Caco-2 (cell line): ENCODE measurements at regions not wholly inside any gene's neighbourhood (a gene's known extent, or its start where the extent isn't known, plus 50 kb on each side); places are given as distances from the start of the nearest gene placed in this dataset.

Source experiments
- BruUV-seq: library from RNA; stranded (reverse); fragments of 400-500 nt; replicated peaks from 2 replicates; lab custom pipeline; 2021; lab: Mats Ljungman, UMichigan
- CTCF ChIA-PET: fragments of 300-600 bp; sonication (Branson Sonifier 250); formaldehyde crosslinking; loops from one replicate; lab custom pipeline; 2022; ENCODE audit warnings: antibody characterized with exemption; lab: Charles Lee
- POLR2A ChIA-PET: fragments of 300-600 bp; sonication (Branson Sonifier 250); formaldehyde crosslinking; loops from one replicate; lab custom pipeline; 2022; ENCODE audit warnings: antibody characterized with exemption; lab: Charles Lee
- DNase-seq, 2 experiments: peaks; one replicate each; pipeline versions ENCODE4 v3.0.0 to v3.0.0-alpha.2; 2020 to 2022
- H3K27me3 ChIP-seq: replicated peaks from 2 replicates; pipeline ENCODE4 v1.6.0; 2011; ENCODE audit warnings: low read length; ENCODE audit not compliant: control insufficient read depth, insufficient read depth
- H3K36me3 ChIP-seq: 2 replicates; pipeline ENCODE4 v1.5.1; 2011; ENCODE audit warnings: low read length; ENCODE audit not compliant: control insufficient read depth, insufficient read depth
- H3K4me1 ChIP-seq: fragments of 250-450 bp; sonication (Bioruptor Pico); 2 replicates; pipeline ENCODE4 v1.5.1; 2020; ENCODE audit warnings: mild to moderate bottlenecking
- H3K4me3 ChIP-seq: 2 replicates; pipeline ENCODE4 v1.5.1; 2011; ENCODE audit warnings: low read depth, mild to moderate bottlenecking, control low read depth, low read length
- H3K9me3 ChIP-seq: fragments of 250-450 bp; sonication (Bioruptor Pico); 2 replicates; pipeline ENCODE4 v1.5.1; 2020; ENCODE audit warnings: mild to moderate bottlenecking, moderate library complexity
- H3K27ac Mint-ChIP-seq: one replicate; pipeline ENCODE4 v1.8.0; 2022; ENCODE audit warnings: mixed read lengths; ENCODE audit not compliant: unreplicated experiment
- H3K27me3 Mint-ChIP-seq: one replicate; pipeline ENCODE4 v1.8.0; 2022; ENCODE audit warnings: mixed read lengths; ENCODE audit not compliant: insufficient read depth, unreplicated experiment
- H3K36me3 Mint-ChIP-seq: one replicate; pipeline ENCODE4 v1.8.0; 2022; ENCODE audit warnings: mild to moderate bottlenecking, mixed read lengths; ENCODE audit not compliant: insufficient read depth, unreplicated experiment
- H3K4me1 Mint-ChIP-seq: one replicate; pipeline ENCODE4 v1.8.0; 2022; ENCODE audit warnings: low read depth, mixed read lengths; ENCODE audit not compliant: unreplicated experiment
- H3K4me3 Mint-ChIP-seq: one replicate; pipeline ENCODE4 v1.8.0; 2022; ENCODE audit warnings: mild to moderate bottlenecking, moderate library complexity, mixed read lengths; ENCODE audit not compliant: unreplicated experiment
- H3K9me3 Mint-ChIP-seq: one replicate; pipeline ENCODE4 v1.8.0; 2022; ENCODE audit warnings: mixed read lengths; ENCODE audit not compliant: unreplicated experiment
- intact Hi-C: fragments of 100-400 bp; cut with micrococcal nuclease; formaldehyde crosslinking; loops from one replicate; pipeline ENCODE4 v1.10.0; 2022; ENCODE audit not compliant: unreplicated experiment
- TF ChIP-seq, protein P1 (sequence below), 2 experiments: fragments of 200-600 bp in 1 of 2; IDR thresholded peaks; 1 replicate in 1 of 2; 2 replicates in 1 of 2; pipeline versions ENCODE4 v1.5.1 to v1.8.0; 2011 to 2022; ENCODE audit warnings: antibody characterized with exemption in 1 of 2, control low read depth in 1 of 2, inconsistent platforms in 1 of 2, low read depth in 1 of 2, low read length in 1 of 2, mild to moderate bottlenecking in 1 of 2, moderate library complexity in 1 of 2; ENCODE audit not compliant: insufficient read depth in 1 of 2, severe bottlenecking in 1 of 2, unreplicated experiment in 1 of 2

DNA sequence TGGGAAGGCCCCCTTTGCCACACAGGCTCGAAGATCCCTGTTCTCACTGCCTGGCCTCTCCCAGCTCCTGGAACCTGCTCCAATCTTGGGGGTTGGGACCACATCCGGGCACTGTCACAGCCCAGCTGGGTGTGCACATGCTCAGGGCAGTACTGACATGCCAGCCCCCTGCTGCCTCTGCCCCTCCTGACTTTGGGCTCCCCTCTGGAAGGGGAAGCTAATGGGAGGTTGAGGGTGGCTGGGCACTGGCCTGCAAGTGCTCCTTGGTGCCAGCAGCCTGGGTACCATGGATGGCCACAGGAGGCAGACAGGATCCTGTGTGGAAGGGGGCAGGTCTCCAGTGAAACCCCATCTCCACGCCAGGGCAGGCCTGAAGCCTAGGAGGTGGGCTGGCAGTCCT, 126.1 kb upstream of the NOL4 start:
- Histone ChIP-seq H3K4me3 (no peak overlapping the region), H3K36me3 (no peaks in the 10 kb centered on the region), H3K9me3 (no peaks in the 10 kb centered on the region), H3K4me1 (no peaks in the 10 kb centered on the region), H3K27me3 (no peaks in the 10 kb centered on the region)
- Mint-ChIP-seq H3K36me3 (no peaks in the 10 kb centered on the region), H3K4me3 (no peak overlapping the region), H3K9me3 (no peaks in the 10 kb centered on the region), H3K27ac (no peak overlapping the region), H3K4me1 (no peaks in the 10 kb centered on the region), H3K27me3 (peaks cover 2% of the 10 kb centered on the region)
- CTCF ChIA-PET: no interaction called here
- DNase-seq: no peak
- no TSS peak for BruUV-seq
- intact Hi-C loops: loop anchor here (5.0 kb wide), 1 partner anchor 432 kb away; no protein-coding TSS in a partner anchor
- TF ChIP-seq, protein P1, sequence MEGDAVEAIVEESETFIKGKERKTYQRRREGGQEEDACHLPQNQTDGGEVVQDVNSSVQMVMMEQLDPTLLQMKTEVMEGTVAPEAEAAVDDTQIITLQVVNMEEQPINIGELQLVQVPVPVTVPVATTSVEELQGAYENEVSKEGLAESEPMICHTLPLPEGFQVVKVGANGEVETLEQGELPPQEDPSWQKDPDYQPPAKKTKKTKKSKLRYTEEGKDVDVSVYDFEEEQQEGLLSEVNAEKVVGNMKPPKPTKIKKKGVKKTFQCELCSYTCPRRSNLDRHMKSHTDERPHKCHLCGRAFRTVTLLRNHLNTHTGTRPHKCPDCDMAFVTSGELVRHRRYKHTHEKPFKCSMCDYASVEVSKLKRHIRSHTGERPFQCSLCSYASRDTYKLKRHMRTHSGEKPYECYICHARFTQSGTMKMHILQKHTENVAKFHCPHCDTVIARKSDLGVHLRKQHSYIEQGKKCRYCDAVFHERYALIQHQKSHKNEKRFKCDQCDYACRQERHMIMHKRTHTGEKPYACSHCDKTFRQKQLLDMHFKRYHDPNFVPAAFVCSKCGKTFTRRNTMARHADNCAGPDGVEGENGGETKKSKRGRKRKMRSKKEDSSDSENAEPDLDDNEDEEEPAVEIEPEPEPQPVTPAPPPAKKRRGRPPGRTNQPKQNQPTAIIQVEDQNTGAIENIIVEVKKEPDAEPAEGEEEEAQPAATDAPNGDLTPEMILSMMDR (IDR thresholded peaks at IDR 0.05; ENCODE audit: insufficient read depth in 1 of 2, low read depth in 1 of 2, low read length in 1 of 2, severe bottlenecking in 1 of 2, unreplicated experiment in 1 of 2): no peak
- POLR2A ChIA-PET: no interaction called here

DNA sequence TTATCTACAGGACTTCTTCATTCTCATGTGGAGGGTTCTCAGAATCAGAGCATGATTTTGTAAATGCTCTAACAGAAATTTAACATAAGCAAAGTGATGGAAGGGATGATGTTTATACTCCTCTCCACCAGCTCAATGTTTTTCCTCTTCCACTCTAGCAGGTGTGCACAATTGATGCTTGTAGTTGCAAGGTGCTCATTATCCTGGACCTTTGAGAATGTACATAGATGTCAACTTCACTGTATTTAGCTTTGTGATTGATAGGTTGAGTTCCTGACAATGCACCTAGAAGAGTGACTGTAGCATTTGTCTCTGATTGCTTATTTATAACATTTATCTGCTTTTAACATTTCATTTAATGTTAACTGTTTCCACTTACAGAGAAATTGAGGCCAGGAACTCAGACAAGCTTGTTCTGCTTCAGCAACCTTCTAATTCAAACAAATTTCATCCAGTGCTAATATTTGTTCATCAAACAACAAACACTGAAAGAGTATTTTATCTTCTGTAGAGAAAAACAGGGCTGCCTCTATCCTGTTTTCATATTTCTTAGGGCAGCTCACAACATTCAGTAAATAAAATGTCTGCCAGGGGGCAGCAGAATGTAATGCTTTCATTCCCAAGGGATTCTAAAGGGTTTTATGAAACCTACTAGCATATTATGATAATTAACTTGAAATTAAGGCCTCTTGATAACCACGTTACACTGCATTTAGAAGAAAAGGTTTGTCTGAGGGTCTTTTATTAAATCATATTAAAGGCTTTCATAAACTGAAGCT, 127.9 kb upstream of the NOL4 start:
- no peaks in the 10 kb centered on the region for H3K27me3 ChIP-seq
- DNase-seq: no peak
- H3K4me3 ChIP-seq: no peak overlapping the region
- Mint-ChIP-seq H3K27ac (no peak overlapping the region), H3K4me1 (no peaks in the 10 kb centered on the region), H3K27me3 (peaks cover 4% of the 10 kb centered on the region), H3K4me3 (no peak overlapping the region), H3K9me3 (no peaks in the 10 kb centered on the region), H3K36me3 (no peaks in the 10 kb centered on the region)
- CTCF ChIA-PET: no interaction called here
- no peaks in the 10 kb centered on the region for H3K9me3 ChIP-seq
- TF ChIP-seq, protein P1 (IDR thresholded peaks at IDR 0.05; ENCODE audit: insufficient read depth in 1 of 2, low read depth in 1 of 2, low read length in 1 of 2, severe bottlenecking in 1 of 2, unreplicated experiment in 1 of 2): no peak
- H3K4me1 ChIP-seq: no peaks in the 10 kb centered on the region
- POLR2A ChIA-PET: no interaction called here
- intact Hi-C loops: loop anchor here (5.0 kb wide), 1 partner anchor 430 kb away; no protein-coding TSS in a partner anchor
- BruUV-seq: no TSS peak
- no peaks in the 10 kb centered on the region for H3K36me3 ChIP-seq

DNA sequence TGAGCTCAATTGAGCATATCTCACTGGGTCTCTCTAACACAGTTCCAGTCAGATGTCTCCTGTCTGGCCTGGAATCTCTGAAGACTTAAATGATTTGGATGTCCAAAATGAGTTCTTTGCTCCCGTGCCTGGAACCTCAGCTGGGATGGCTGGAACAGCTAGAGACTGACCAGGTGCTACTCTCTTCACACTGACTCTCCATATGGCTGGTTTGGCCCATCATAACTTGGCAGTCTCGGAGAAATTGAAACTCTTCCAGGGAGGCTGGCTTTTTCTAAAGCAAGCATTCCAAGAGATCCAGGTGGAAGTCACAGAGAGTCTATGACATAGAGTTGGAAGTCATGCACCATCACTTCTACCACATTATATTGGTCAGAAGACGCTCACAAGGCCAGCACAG, 129.6 kb upstream of the NOL4 start:
- Mint-ChIP-seq H3K27me3 (peaks cover 4% of the 10 kb centered on the region), H3K9me3 (no peaks in the 10 kb centered on the region), H3K4me3 (no peak overlapping the region), H3K36me3 (no peaks in the 10 kb centered on the region), H3K4me1 (no peaks in the 10 kb centered on the region), H3K27ac (no peak overlapping the region)
- TF ChIP-seq, protein P1 (IDR thresholded peaks at IDR 0.05; ENCODE audit: insufficient read depth in 1 of 2, low read depth in 1 of 2, low read length in 1 of 2, severe bottlenecking in 1 of 2, unreplicated experiment in 1 of 2): no peak
- POLR2A ChIA-PET: no interaction called here
- Histone ChIP-seq H3K27me3 (no peaks in the 10 kb centered on the region), H3K9me3 (no peaks in the 10 kb centered on the region), H3K4me3 (no peak overlapping the region), H3K36me3 (no peaks in the 10 kb centered on the region), H3K4me1 (no peaks in the 10 kb centered on the region)
- intact Hi-C loops: loop anchor here (5.0 kb wide), 1 partner anchor 428 kb away; no protein-coding TSS in a partner anchor
- no TSS peak for BruUV-seq
- no peak for DNase-seq
- CTCF ChIA-PET: no interaction called here
